ENCODE measurements at regions not wholly inside any gene's neighbourhood (a gene's known extent, or its start where the extent isn't known, plus 50 kb on each side); places are given as distances from the start of the nearest gene placed in this dataset.

DNA sequence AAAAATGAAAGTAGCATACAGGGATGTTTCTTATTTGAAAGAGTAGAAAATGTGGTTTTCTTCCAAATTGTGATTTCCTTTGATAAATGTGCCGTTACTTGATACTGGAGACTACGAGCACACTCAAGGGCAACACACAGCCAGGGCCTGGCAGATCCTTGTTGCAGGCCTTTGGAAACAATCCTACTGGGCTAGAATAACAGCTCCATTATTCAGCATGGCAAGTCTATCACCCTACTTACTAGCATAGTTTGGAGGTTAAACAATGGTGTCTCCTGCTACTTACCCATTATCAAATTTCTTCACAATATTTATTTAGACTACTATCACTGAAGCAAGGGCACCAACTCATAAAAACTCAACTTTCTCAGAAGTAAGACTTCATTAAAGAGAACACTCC, 140.8 kb upstream of the ZNF608 start:
- TF ChIP-seq TCF7L2 (IDR thresholded peaks at IDR 0.05; ENCODE audit: low read depth, low read length) (no peak), POLR2AphosphoS5 (IDR thresholded peaks at IDR 0.05; ENCODE audit: low read depth, low read length) (no peak), SIN3A (IDR thresholded peaks at IDR 0.05; ENCODE audit: borderline replicate concordance, insufficient read depth, low read depth, low read length) (no peak)
- TF ChIP-seq, protein P1, sequence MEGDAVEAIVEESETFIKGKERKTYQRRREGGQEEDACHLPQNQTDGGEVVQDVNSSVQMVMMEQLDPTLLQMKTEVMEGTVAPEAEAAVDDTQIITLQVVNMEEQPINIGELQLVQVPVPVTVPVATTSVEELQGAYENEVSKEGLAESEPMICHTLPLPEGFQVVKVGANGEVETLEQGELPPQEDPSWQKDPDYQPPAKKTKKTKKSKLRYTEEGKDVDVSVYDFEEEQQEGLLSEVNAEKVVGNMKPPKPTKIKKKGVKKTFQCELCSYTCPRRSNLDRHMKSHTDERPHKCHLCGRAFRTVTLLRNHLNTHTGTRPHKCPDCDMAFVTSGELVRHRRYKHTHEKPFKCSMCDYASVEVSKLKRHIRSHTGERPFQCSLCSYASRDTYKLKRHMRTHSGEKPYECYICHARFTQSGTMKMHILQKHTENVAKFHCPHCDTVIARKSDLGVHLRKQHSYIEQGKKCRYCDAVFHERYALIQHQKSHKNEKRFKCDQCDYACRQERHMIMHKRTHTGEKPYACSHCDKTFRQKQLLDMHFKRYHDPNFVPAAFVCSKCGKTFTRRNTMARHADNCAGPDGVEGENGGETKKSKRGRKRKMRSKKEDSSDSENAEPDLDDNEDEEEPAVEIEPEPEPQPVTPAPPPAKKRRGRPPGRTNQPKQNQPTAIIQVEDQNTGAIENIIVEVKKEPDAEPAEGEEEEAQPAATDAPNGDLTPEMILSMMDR (IDR thresholded peaks at IDR 0.05) = no peak
